ENCODE measurements at regions not wholly inside any gene's neighbourhood (a gene's known extent, or its start where the extent isn't known, plus 50 kb on each side); places are given as distances from the start of the nearest gene placed in this dataset.
"Not testable (repeated sequence)": the region's sequence is repeated elsewhere in the genome, so short reads cannot be mapped to it uniquely, and the experiment has no call there.

- Histone ChIP-seq H3K27me3 (ENCODE audit: control insufficient read depth, insufficient read depth, low read length) (no peaks in the 10 kb centered on the region), H3K36me3 (ENCODE audit: control insufficient read depth, low read depth, low read length) (no peaks in the 10 kb centered on the region), H3K27ac (ENCODE audit: low read length) (no peak overlapping the region)
Observed at GRCh38 chr9:33623658-33624586, 99.9 kb downstream of the ANKRD18B start.

GRCh38 chr9:33628318-33628717 is 104.3 kb downstream of the ANKRD18B start:
- H3K27ac ChIP-seq (ENCODE audit: low read length); H3K4me3 ChIP-seq (ENCODE audit: low read length); H3K4me1 ChIP-seq (ENCODE audit: control insufficient read depth, low read depth, low read length); H3K9me3 ChIP-seq (ENCODE audit: control insufficient read depth, low read depth, low read length); H3K27me3 ChIP-seq (ENCODE audit: control insufficient read depth, insufficient read depth, low read length); H3K36me3 ChIP-seq (ENCODE audit: control insufficient read depth, low read depth, low read length); H3K9ac ChIP-seq (ENCODE audit: low read length): not testable (repeated sequence)

More at GRCh38 chr9:33623658-33624586, 99.9 kb downstream of the ANKRD18B start:
- Histone ChIP-seq H3K4me1 (ENCODE audit: control insufficient read depth, low read depth, low read length) (no peaks in the 10 kb centered on the region), H3K9ac (ENCODE audit: low read length) (no peak overlapping the region), H3K9me3 (ENCODE audit: control insufficient read depth, low read depth, low read length) (no peaks in the 10 kb centered on the region), H3K4me3 (ENCODE audit: low read length) (no peak overlapping the region)

GRCh38 chr9:33628865-33629410 is 104.9 kb downstream of the ANKRD18B start:
- Histone ChIP-seq H3K4me1 (ENCODE audit: control insufficient read depth, low read depth, low read length) (no peaks in the 10 kb centered on the region), H3K27ac (ENCODE audit: low read length) (no peak overlapping the region), H3K9me3 (ENCODE audit: control insufficient read depth, low read depth, low read length) (no peaks in the 10 kb centered on the region), H3K4me3 (ENCODE audit: low read length) (no peak overlapping the region), H3K9ac (ENCODE audit: low read length) (no peak overlapping the region), H3K36me3 (ENCODE audit: control insufficient read depth, low read depth, low read length) (no peaks in the 10 kb centered on the region), H3K27me3 (ENCODE audit: control insufficient read depth, insufficient read depth, low read length) (no peaks in the 10 kb centered on the region)

GRCh38 chr9:33633636-33634035 is 109.6 kb downstream of the ANKRD18B start:
- Histone ChIP-seq H3K9ac (ENCODE audit: low read length) (no peak overlapping the region), H3K27ac (ENCODE audit: low read length) (no peak overlapping the region), H3K36me3 (ENCODE audit: control insufficient read depth, low read depth, low read length) (no peaks in the 10 kb centered on the region), H3K9me3 (ENCODE audit: control insufficient read depth, low read depth, low read length) (no peaks in the 10 kb centered on the region), H3K4me1 (ENCODE audit: control insufficient read depth, low read depth, low read length) (peaks cover 7% of the 10 kb centered on the region), H3K4me3 (ENCODE audit: low read length) (no peak overlapping the region), H3K27me3 (ENCODE audit: control insufficient read depth, insufficient read depth, low read length) (peaks cover 4% of the 10 kb centered on the region)

GRCh38 chr9:33637881-33638280 is 113.8 kb downstream of the ANKRD18B start:
- Histone ChIP-seq H3K4me1 (ENCODE audit: control insufficient read depth, low read depth, low read length) (peaks cover 7% of the 10 kb centered on the region), H3K4me3 (ENCODE audit: low read length) (no peak overlapping the region), H3K9me3 (ENCODE audit: control insufficient read depth, low read depth, low read length) (no peaks in the 10 kb centered on the region), H3K27me3 (ENCODE audit: control insufficient read depth, insufficient read depth, low read length) (peaks cover 4% of the 10 kb centered on the region), H3K36me3 (ENCODE audit: control insufficient read depth, low read depth, low read length) (no peaks in the 10 kb centered on the region), H3K27ac (ENCODE audit: low read length) (no peak overlapping the region), H3K9ac (ENCODE audit: low read length) (no peak overlapping the region)

- Histone ChIP-seq H3K4me3 (ENCODE audit: low read length) (no peak overlapping the region), H3K27ac (ENCODE audit: low read length) (no peak overlapping the region), H3K36me3 (ENCODE audit: control insufficient read depth, low read depth, low read length) (no peaks in the 10 kb centered on the region), H3K9ac (ENCODE audit: low read length) (no peak overlapping the region), H3K27me3 (ENCODE audit: control insufficient read depth, insufficient read depth, low read length) (peaks cover 4% of the 10 kb centered on the region), H3K4me1 (ENCODE audit: control insufficient read depth, low read depth, low read length) (peaks cover 7% of the 10 kb centered on the region), H3K9me3 (ENCODE audit: control insufficient read depth, low read depth, low read length) (no peaks in the 10 kb centered on the region)
Observed at GRCh38 chr9:33638391-33638915, 114.4 kb downstream of the ANKRD18B start.

- Histone ChIP-seq H3K4me1 (ENCODE audit: control insufficient read depth, low read depth, low read length) (no peaks in the 10 kb centered on the region), H3K27me3 (ENCODE audit: control insufficient read depth, insufficient read depth, low read length) (no peaks in the 10 kb centered on the region), H3K9ac (ENCODE audit: low read length) (no peak overlapping the region), H3K27ac (ENCODE audit: low read length) (no peak overlapping the region), H3K9me3 (ENCODE audit: control insufficient read depth, low read depth, low read length) (no peaks in the 10 kb centered on the region), H3K4me3 (ENCODE audit: low read length) (no peak overlapping the region), H3K36me3 (ENCODE audit: control insufficient read depth, low read depth, low read length) (no peaks in the 10 kb centered on the region)
Observed at GRCh38 chr9:33645706-33646105, 121.7 kb downstream of the ANKRD18B start.

- H3K27ac ChIP-seq (ENCODE audit: low read length): no peak overlapping the region
- no peaks in the 10 kb centered on the region for H3K9me3 ChIP-seq (ENCODE audit: control insufficient read depth, low read depth, low read length)
- no peak overlapping the region for H3K4me3 ChIP-seq (ENCODE audit: low read length)
- no peaks in the 10 kb centered on the region for H3K4me1 ChIP-seq (ENCODE audit: control insufficient read depth, low read depth, low read length)
- H3K36me3 ChIP-seq (ENCODE audit: control insufficient read depth, low read depth, low read length): no peaks in the 10 kb centered on the region
- H3K9ac ChIP-seq (ENCODE audit: low read length): no peak overlapping the region
- H3K27me3 ChIP-seq (ENCODE audit: control insufficient read depth, insufficient read depth, low read length): no peaks in the 10 kb centered on the region
Observed at GRCh38 chr9:33649463-33649862, 125.4 kb downstream of the ANKRD18B start.

- Histone ChIP-seq H3K27me3 (ENCODE audit: control insufficient read depth, insufficient read depth, low read length) (no peaks in the 10 kb centered on the region), H3K9me3 (ENCODE audit: control insufficient read depth, low read depth, low read length) (no peaks in the 10 kb centered on the region), H3K4me3 (ENCODE audit: low read length) (no peak overlapping the region), H3K4me1 (ENCODE audit: control insufficient read depth, low read depth, low read length) (no peaks in the 10 kb centered on the region), H3K27ac (ENCODE audit: low read length) (no peak overlapping the region), H3K36me3 (ENCODE audit: control insufficient read depth, low read depth, low read length) (no peaks in the 10 kb centered on the region), H3K9ac (ENCODE audit: low read length) (no peak overlapping the region)
Observed at GRCh38 chr9:33651125-33651524, 127.1 kb downstream of the ANKRD18B start.

GRCh38 chr9:33659921-33660320 is 135.4 kb upstream of the PRSS3 start:
- no peaks in the 10 kb centered on the region for H3K36me3 ChIP-seq (ENCODE audit: control insufficient read depth, low read depth, low read length)
- no peaks in the 10 kb centered on the region for H3K9me3 ChIP-seq (ENCODE audit: control insufficient read depth, low read depth, low read length)
- no peaks in the 10 kb centered on the region for H3K4me1 ChIP-seq (ENCODE audit: control insufficient read depth, low read depth, low read length)
- no peak overlapping the region for H3K9ac ChIP-seq (ENCODE audit: low read length)
- no peak overlapping the region for H3K4me3 ChIP-seq (ENCODE audit: low read length)
- H3K27ac ChIP-seq (ENCODE audit: low read length): no peak overlapping the region
- no peaks in the 10 kb centered on the region for H3K27me3 ChIP-seq (ENCODE audit: control insufficient read depth, insufficient read depth, low read length)

GRCh38 chr9:33660772-33661171 is 134.6 kb upstream of the PRSS3 start:
- Histone ChIP-seq H3K4me1 (ENCODE audit: control insufficient read depth, low read depth, low read length) (no peaks in the 10 kb centered on the region), H3K9ac (ENCODE audit: low read length) (no peak overlapping the region), H3K9me3 (ENCODE audit: control insufficient read depth, low read depth, low read length) (no peaks in the 10 kb centered on the region), H3K36me3 (ENCODE audit: control insufficient read depth, low read depth, low read length) (no peaks in the 10 kb centered on the region), H3K4me3 (ENCODE audit: low read length) (no peak overlapping the region), H3K27ac (ENCODE audit: low read length) (no peak overlapping the region), H3K27me3 (ENCODE audit: control insufficient read depth, insufficient read depth, low read length) (no peaks in the 10 kb centered on the region)
